Ishikawa (cell line): ENCODE measurements at regions not wholly inside any gene's neighbourhood (a gene's known extent, or its start where the extent isn't known, plus 50 kb on each side); places are given as distances from the start of the nearest gene placed in this dataset.

Experiments used
- CEBPB ChIP-seq: IDR thresholded peaks from 2 replicates; pipeline ENCODE4 v1.6.1; 2012
- CREB1 ChIP-seq: IDR thresholded peaks from 2 replicates; pipeline ENCODE4 v1.6.1; 2012; ENCODE audit warnings: low read depth
- EGR1 ChIP-seq: IDR thresholded peaks from 2 replicates; pipeline ENCODE4 v1.6.1; 2012
- EP300 ChIP-seq: IDR thresholded peaks from 2 replicates; pipeline ENCODE4 v1.6.1; 2012; ENCODE audit warnings: borderline replicate concordance
- FOXM1 ChIP-seq: IDR thresholded peaks from 2 replicates; pipeline ENCODE4 v1.6.1; 2012; ENCODE audit warnings: low read depth, borderline replicate concordance
- RAD21 ChIP-seq: IDR thresholded peaks from 2 replicates; pipeline ENCODE4 v1.6.1; 2012; ENCODE audit warnings: low read depth
- TAF1 ChIP-seq: IDR thresholded peaks from 2 replicates; pipeline ENCODE4 v1.6.1; 2012; ENCODE audit warnings: low read depth, mild to moderate bottlenecking
- TEAD4 ChIP-seq: IDR thresholded peaks from 2 replicates; pipeline ENCODE4 v1.6.1; 2012
- YY1 ChIP-seq: IDR thresholded peaks from 2 replicates; pipeline ENCODE4 v1.6.1; 2012; ENCODE audit warnings: low read depth
- ZBTB7A ChIP-seq: IDR thresholded peaks from 2 replicates; pipeline ENCODE4 v1.6.1; 2012; ENCODE audit warnings: low read depth
- TF ChIP-seq, protein P1 (sequence below): IDR thresholded peaks from 2 replicates; pipeline ENCODE4 v1.6.1; 2012; ENCODE audit warnings: low read depth, mild to moderate bottlenecking
- TF ChIP-seq, protein P2 (sequence below): IDR thresholded peaks from 2 replicates; pipeline ENCODE4 v1.6.1; 2012

DNA sequence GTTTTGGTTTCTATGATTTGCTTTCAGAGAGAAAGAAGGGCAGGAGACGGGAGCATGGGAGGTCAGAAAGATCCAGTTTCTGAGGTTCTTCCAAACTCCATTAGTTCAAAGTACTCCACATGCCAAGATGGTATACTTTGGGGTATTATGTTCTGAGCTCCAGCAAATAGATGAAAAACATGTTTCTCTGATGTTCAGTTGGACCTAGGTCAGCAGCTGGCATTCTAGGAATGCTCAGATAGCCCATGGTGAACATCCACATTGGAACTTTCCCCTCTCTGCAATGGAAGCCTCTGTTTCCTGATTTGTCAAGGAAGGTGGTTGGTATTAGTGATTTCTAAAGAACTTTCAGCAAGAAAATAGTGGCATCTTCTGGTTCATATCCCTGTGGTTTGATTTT is 257.5 kb downstream of the KTN1 start:
- TF ChIP-seq EP300 = no peak
- no peak for TF ChIP-seq CEBPB
- TF ChIP-seq, protein P1, sequence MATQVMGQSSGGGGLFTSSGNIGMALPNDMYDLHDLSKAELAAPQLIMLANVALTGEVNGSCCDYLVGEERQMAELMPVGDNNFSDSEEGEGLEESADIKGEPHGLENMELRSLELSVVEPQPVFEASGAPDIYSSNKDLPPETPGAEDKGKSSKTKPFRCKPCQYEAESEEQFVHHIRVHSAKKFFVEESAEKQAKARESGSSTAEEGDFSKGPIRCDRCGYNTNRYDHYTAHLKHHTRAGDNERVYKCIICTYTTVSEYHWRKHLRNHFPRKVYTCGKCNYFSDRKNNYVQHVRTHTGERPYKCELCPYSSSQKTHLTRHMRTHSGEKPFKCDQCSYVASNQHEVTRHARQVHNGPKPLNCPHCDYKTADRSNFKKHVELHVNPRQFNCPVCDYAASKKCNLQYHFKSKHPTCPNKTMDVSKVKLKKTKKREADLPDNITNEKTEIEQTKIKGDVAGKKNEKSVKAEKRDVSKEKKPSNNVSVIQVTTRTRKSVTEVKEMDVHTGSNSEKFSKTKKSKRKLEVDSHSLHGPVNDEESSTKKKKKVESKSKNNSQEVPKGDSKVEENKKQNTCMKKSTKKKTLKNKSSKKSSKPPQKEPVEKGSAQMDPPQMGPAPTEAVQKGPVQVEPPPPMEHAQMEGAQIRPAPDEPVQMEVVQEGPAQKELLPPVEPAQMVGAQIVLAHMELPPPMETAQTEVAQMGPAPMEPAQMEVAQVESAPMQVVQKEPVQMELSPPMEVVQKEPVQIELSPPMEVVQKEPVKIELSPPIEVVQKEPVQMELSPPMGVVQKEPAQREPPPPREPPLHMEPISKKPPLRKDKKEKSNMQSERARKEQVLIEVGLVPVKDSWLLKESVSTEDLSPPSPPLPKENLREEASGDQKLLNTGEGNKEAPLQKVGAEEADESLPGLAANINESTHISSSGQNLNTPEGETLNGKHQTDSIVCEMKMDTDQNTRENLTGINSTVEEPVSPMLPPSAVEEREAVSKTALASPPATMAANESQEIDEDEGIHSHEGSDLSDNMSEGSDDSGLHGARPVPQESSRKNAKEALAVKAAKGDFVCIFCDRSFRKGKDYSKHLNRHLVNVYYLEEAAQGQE = no peak
- no peak for TF ChIP-seq EGR1
- no peak for TF ChIP-seq TEAD4
- TF ChIP-seq CREB1 = no peak
- no peak for TF ChIP-seq TAF1
- TF ChIP-seq RAD21 = no peak
- no peak for TF ChIP-seq FOXM1
- no peak for TF ChIP-seq YY1
- TF ChIP-seq, protein P2, sequence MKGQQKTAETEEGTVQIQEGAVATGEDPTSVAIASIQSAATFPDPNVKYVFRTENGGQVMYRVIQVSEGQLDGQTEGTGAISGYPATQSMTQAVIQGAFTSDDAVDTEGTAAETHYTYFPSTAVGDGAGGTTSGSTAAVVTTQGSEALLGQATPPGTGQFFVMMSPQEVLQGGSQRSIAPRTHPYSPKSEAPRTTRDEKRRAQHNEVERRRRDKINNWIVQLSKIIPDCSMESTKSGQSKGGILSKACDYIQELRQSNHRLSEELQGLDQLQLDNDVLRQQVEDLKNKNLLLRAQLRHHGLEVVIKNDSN = no peak
- no peak for TF ChIP-seq ZBTB7A
